ENCODE measurements at regions not wholly inside any gene's neighbourhood (a gene's known extent, or its start where the extent isn't known, plus 50 kb on each side); places are given as distances from the start of the nearest gene placed in this dataset.
A peak's percentile ranks its signal among the peaks of the same experiment; 100 is the strongest.

GRCh38 chr14:36083317-36083716 lies 93.2 kb downstream of the PTCSC3 start:
- TF ChIP-seq, protein P1, sequence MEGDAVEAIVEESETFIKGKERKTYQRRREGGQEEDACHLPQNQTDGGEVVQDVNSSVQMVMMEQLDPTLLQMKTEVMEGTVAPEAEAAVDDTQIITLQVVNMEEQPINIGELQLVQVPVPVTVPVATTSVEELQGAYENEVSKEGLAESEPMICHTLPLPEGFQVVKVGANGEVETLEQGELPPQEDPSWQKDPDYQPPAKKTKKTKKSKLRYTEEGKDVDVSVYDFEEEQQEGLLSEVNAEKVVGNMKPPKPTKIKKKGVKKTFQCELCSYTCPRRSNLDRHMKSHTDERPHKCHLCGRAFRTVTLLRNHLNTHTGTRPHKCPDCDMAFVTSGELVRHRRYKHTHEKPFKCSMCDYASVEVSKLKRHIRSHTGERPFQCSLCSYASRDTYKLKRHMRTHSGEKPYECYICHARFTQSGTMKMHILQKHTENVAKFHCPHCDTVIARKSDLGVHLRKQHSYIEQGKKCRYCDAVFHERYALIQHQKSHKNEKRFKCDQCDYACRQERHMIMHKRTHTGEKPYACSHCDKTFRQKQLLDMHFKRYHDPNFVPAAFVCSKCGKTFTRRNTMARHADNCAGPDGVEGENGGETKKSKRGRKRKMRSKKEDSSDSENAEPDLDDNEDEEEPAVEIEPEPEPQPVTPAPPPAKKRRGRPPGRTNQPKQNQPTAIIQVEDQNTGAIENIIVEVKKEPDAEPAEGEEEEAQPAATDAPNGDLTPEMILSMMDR (IDR thresholded peaks at IDR 0.05; ENCODE audit: insufficient read depth, low read depth, low read length, missing control alignments) = no peak
- H3K4me3 ChIP-seq (ENCODE audit: low read length) = no peak overlapping the region
- no peak for DNase-seq (ENCODE audit: low read depth)

DNA sequence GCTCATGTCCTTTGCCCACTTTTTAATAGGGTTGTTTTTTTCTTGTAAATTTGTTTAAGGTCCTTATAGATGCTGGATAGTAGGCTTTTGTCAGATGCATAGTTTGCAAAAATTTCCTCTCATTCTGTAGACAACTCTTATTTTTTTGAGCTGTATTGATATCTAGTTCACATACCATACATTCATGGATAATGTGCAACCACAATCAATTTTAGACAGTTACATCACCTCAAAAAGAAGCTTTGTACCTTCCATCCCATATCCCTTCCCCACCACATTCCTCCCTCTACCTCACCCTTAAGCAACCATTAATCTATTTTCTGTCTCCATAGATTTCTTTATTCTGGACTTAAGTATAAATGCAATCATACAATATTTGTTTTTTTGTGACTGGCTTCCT lies 98.4 kb downstream of the PTCSC3 start:
- TF ChIP-seq, protein P1 (IDR thresholded peaks at IDR 0.05; ENCODE audit: insufficient read depth, low read depth, low read length, missing control alignments) = no peak
- no peak for DNase-seq (ENCODE audit: low read depth)
- H3K4me3 ChIP-seq (ENCODE audit: low read length) = no peak overlapping the region

GRCh38 chr14:36076197-36076596 lies 100.3 kb downstream of the PTCSC3 start:
- DNase-seq (ENCODE audit: low read depth) = no peak
- TF ChIP-seq, protein P1 (IDR thresholded peaks at IDR 0.05; ENCODE audit: insufficient read depth, low read depth, low read length, missing control alignments) = no peak
- no peak overlapping the region for H3K4me3 ChIP-seq (ENCODE audit: low read length)

DNA sequence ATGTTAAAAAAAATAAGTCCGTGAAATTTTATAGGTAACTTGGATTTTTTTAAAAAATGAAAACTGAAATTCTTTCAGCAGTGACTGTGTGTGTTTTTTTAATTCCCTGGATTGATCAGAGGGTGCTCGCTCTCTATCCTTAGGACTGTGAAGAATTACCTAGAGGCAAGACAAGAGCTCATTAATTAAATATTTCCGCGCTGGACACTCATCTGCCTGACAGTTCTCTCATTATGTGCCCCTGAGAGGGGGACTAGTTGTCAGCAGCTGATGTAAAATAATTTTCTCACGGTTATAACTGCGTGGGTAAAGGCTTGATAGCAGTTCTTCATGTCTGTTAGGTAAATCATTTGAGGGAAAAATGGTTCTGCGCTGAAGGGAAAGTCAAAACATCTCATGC lies 101.3 kb downstream of the PTCSC3 start:
- TF ChIP-seq, protein P1 (IDR thresholded peaks at IDR 0.05; ENCODE audit: insufficient read depth, low read depth, low read length, missing control alignments) = no peak
- H3K4me3 ChIP-seq (ENCODE audit: low read length) = no peak overlapping the region
- DNase-seq (ENCODE audit: low read depth) = no peak

DNA sequence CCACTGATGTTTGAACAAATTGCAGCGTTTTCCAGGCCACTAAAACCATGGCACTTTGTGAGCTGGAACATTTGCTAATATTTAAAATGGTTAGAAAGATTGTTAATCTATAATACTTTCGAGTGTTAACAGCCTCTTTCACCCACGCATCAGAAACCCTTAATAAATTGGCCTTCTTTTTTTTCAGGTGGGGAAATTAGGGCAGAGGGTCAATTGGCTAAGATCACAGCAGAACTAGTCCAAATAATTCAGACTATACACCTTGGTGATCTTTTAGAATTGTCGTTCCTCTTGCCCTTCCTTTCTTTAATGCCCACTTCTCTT lies 105.8 kb downstream of the PTCSC3 start:
- DNase-seq (ENCODE audit: low read depth) = no peak
- TF ChIP-seq, protein P1 (IDR thresholded peaks at IDR 0.05; ENCODE audit: insufficient read depth, low read depth, low read length, missing control alignments) = no peak
- no peak overlapping the region for H3K4me3 ChIP-seq (ENCODE audit: low read length)

DNA sequence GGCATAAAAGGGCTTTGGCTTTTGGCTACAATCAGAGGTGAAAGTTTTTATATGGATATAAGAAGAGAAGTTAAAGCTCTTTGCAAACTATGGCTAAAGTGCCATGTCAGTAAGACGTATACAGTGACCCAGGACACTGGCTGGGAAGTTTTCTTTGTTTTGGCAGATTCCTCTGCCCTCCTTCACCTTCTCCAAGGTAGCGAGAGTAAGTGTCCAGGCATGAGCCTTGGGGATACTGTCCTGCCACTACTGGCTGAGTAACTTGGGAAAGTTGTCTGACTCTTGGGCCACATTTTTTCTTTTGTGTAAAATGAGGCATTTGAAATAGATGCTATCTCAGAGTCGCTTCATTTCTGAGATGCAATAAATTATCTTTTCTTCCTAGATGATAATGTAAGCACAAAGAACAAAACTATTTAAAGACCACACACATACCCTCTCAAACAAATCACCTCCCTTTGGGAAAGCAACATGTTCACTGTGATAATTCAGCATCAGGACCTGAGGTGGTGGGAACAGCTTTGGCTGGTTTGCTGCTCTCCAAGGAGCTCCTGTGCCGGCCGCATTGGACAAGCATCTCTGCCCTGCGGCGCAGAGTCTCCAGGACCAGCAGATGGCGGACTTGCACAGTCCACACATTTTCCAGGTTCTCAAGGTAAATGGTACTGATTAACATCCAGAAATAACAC lies 106.3 kb downstream of the PTCSC3 start:
- DNase-seq (ENCODE audit: low read depth) = peak; percentile 86
- TF ChIP-seq, protein P1 (IDR thresholded peaks at IDR 0.05; ENCODE audit: insufficient read depth, low read depth, low read length, missing control alignments) = peak; percentile 90
- H3K4me3 ChIP-seq (ENCODE audit: low read length) = no peak overlapping the region

- no peak overlapping the region for H3K4me3 ChIP-seq (ENCODE audit: low read length)
- peak; percentile 63 for DNase-seq (ENCODE audit: low read depth)
- TF ChIP-seq, protein P1 (IDR thresholded peaks at IDR 0.05; ENCODE audit: insufficient read depth, low read depth, low read length, missing control alignments) = peak; percentile 84
These were observed 107.0 kb downstream of the PTCSC3 start for GRCh38 chr14:36069535-36069900.

All from epithelial cell of esophagus (primary cell).